Tibial nerve (tissue), 4 donors: ENCODE measurements at regions not wholly inside any gene's neighbourhood (a gene's known extent, or its start where the extent isn't known, plus 50 kb on each side); places are given as distances from the start of the nearest gene placed in this dataset.

ENCODE experiments used
- CTCF ChIP-seq, 5 experiments: fragments of 200-600 bp in 3 of 5; fragments of 450-650 bp in 2 of 5; sonication (generic) in 3 of 5; IDR thresholded peaks; one replicate each; pipeline ENCODE4 v1.5.1; 2016 to 2019; ENCODE audit warnings: antibody characterized with exemption in 5 of 5, mild to moderate bottlenecking in 3 of 5, moderate library complexity in 2 of 5
- EP300 ChIP-seq, 2 donors: sonication (generic); formaldehyde crosslinking; IDR thresholded peaks; one replicate each; pipeline ENCODE4 v1.6.1; 2017; ENCODE audit warnings: antibody characterized with exemption in 2 of 2, mild to moderate bottlenecking in 1 of 2
- POLR2A ChIP-seq, 2 donors: fragments of 450-650 bp; IDR thresholded peaks; one replicate each; pipeline ENCODE4 v1.6.1; 2017; ENCODE audit warnings: antibody characterized with exemption in 2 of 2, mild to moderate bottlenecking in 2 of 2, moderate library complexity in 2 of 2

GRCh38 chr22:34886812-34887211, 179.1 kb upstream of the ISX start:
- TF ChIP-seq CTCF (IDR thresholded peaks at IDR 0.05) (no peak), POLR2A (IDR thresholded peaks at IDR 0.05) (no peak), EP300 (IDR thresholded peaks at IDR 0.05) (no peak)
